ENCODE measurements at regions not wholly inside any gene's neighbourhood (a gene's known extent, or its start where the extent isn't known, plus 50 kb on each side); places are given as distances from the start of the nearest gene placed in this dataset.

DNA sequence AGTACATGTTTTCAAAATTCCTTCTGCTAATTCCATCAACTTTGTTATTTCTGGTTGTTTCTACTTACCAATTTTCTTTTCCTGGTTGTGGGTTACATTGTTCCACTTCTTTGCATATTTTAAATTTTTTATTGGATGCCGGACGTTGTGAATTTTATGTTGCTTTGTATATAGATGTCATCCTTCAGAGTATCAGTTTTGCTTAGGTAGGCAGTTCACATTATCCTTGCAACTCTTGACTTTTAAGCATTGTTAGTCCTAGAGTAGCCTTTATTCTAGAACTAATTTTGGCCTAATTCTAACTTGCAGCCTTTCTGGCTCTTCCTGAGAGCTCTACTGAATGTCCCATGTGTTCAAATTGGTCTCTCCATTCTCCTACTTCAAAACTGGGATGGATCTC, 228.7 kb upstream of the MC4R start:
- DNase-seq: no peak
- ATAC-seq (ENCODE audit: low read depth): no peak
- Histone ChIP-seq H3K4me1 (ENCODE audit: control insufficient read depth, insufficient read depth, low read length) (no peaks in the 10 kb centered on the region), H3K36me3 (ENCODE audit: control insufficient read depth, insufficient read depth, low read length) (no peaks in the 10 kb centered on the region), H3K4me3 (ENCODE audit: insufficient read depth, low read depth, low read length) (no peak overlapping the region), H3K9ac (ENCODE audit: low read depth, low read length) (no peak overlapping the region), H3K56ac (ENCODE audit: extremely low read depth, insufficient read depth, low read length) (no peak overlapping the region), H3K27ac (ENCODE audit: insufficient read depth, low read length) (no peak overlapping the region), H3K14ac (replicated peaks; ENCODE audit: low read depth, low read length) (no peak overlapping the region), H2AFZ (replicated peaks; ENCODE audit: low read length, poor library complexity) (no peak overlapping the region), H2BK120ac (ENCODE audit: low read depth, low read length) (no peak overlapping the region), H2BK15ac (ENCODE audit: low read depth, low read length) (no peak overlapping the region), H2BK5ac (ENCODE audit: low read depth, low read length, poor library complexity, severe bottlenecking) (no peak overlapping the region), H3K79me1 (ENCODE audit: low read depth in 1 of 2, low read length in 2 of 2) (no peaks in the 10 kb centered on the region), H4K91ac (ENCODE audit: insufficient read depth, low read depth, low read length) (no peak overlapping the region), H4K20me1 (ENCODE audit: insufficient read depth, low read length) (no peaks in the 10 kb centered on the region), H3K23ac (ENCODE audit: low read depth, low read length) (no peak overlapping the region), H3K4me2 (ENCODE audit: low read depth, low read length) (no peak overlapping the region), H4K8ac (ENCODE audit: low read depth in 2 of 2, low read length in 2 of 2) (no peak overlapping the region), H2BK20ac (ENCODE audit: low read depth, low read length) (no peak overlapping the region), H3K18ac (ENCODE audit: low read depth, low read length) (no peak overlapping the region), H4K5ac (ENCODE audit: low read depth, low read length) (no peak overlapping the region), H3K27me3 (ENCODE audit: control insufficient read depth, insufficient read depth, low read length) (no peaks in the 10 kb centered on the region), H3K4ac (ENCODE audit: low read depth, low read length) (no peak overlapping the region), H2AK9ac (replicated peaks; ENCODE audit: low read depth, low read length, poor library complexity) (no peak overlapping the region), H2AK5ac (ENCODE audit: low read depth, low read length) (no peak overlapping the region), H3K9me1 (ENCODE audit: insufficient read depth, low read length) (no peaks in the 10 kb centered on the region), H3K9me3 (ENCODE audit: control insufficient read depth, insufficient read depth, low read length) (no peaks in the 10 kb centered on the region)
- WGBS, 2 experiments (ENCODE audit: extremely low coverage in 2 of 2, insufficient read length in 1 of 2): no CpG with 5 or more reads among the region's 2 CpGs
- TF ChIP-seq, protein P1, sequence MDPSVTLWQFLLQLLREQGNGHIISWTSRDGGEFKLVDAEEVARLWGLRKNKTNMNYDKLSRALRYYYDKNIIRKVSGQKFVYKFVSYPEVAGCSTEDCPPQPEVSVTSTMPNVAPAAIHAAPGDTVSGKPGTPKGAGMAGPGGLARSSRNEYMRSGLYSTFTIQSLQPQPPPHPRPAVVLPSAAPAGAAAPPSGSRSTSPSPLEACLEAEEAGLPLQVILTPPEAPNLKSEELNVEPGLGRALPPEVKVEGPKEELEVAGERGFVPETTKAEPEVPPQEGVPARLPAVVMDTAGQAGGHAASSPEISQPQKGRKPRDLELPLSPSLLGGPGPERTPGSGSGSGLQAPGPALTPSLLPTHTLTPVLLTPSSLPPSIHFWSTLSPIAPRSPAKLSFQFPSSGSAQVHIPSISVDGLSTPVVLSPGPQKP (IDR thresholded peaks at IDR 0.05; ENCODE audit: borderline replicate concordance, low read depth, low read length): no peak
- TF ChIP-seq FOS (IDR thresholded peaks at IDR 0.05; ENCODE audit: low read depth, low read length): no peak
- TF ChIP-seq BHLHE40 (IDR thresholded peaks at IDR 0.05; ENCODE audit: low read depth, low read length): no peak
- TF ChIP-seq RFX5 (IDR thresholded peaks at IDR 0.05; ENCODE audit: low read depth, low read length): no peak
- peak; percentile 56 for TF ChIP-seq MAFK (IDR thresholded peaks at IDR 0.05; ENCODE audit: low read depth, low read length)
- intact Hi-C loops (cut with micrococcal nuclease): no loop called here
- POLR2A ChIA-PET (ENCODE audit: unreplicated experiment): no interaction called here
- in situ Hi-C loops (cut with MboI; ENCODE audit: low sequenced_read_pairs): no loop called here
- dilution Hi-C loops (cut with HindIII; ENCODE audit: low sequenced_read_pairs, unreplicated experiment): no loop called here
- BruUV-seq (replicated peaks): no TSS peak
- CTCF ChIA-PET: no interaction called here

Data from IMR-90 (cell line).